ENCODE measurements at regions not wholly inside any gene's neighbourhood (a gene's known extent, or its start where the extent isn't known, plus 50 kb on each side); places are given as distances from the start of the nearest gene placed in this dataset.

- Histone ChIP-seq H3K27me3 (no peaks in the 10 kb centered on the region), H3K9me3 (ENCODE audit: low read depth) (no peaks in the 10 kb centered on the region), H3K4me1 (no peaks in the 10 kb centered on the region), H3K4me2 (no peak overlapping the region), H3K9ac (no peak overlapping the region), H3K27ac (no peak overlapping the region), H3K79me2 (ENCODE audit: low read depth) (no peaks in the 10 kb centered on the region), H2AFZ (replicated peaks) (no peak overlapping the region), H3K4me3 (no peak overlapping the region), H3F3A (ENCODE audit: low read depth) (no peaks in the 10 kb centered on the region), H3K36me3 (no peaks in the 10 kb centered on the region), H4K20me1 (ENCODE audit: low read depth) (no peaks in the 10 kb centered on the region)
- DNase-seq (ENCODE audit: low spot score) = no peak
- Mint-ChIP-seq H3K27me3 (ENCODE audit: insufficient read depth, low read depth) (peaks cover 2% of the 10 kb centered on the region), H3K9me3 (no peaks in the 10 kb centered on the region), H3K4me1 (no peaks in the 10 kb centered on the region), H3K27ac (no peak overlapping the region), H3K36me3 (no peaks in the 10 kb centered on the region), H3K4me3 (no peak overlapping the region)
- TF ChIP-seq EZH2 (IDR thresholded peaks at IDR 0.05) (no peak), EZH2phosphoT487 (IDR thresholded peaks at IDR 0.05) (no peak), CTCF (IDR thresholded peaks at IDR 0.05) (no peak)
These were observed 2062.9 kb downstream of the ARAP2 start for GRCh38 chr4:34181311-34181841.

- DNase-seq (ENCODE audit: low spot score) = no peak
- H3K9ac ChIP-seq = no peak overlapping the region
- no peaks in the 10 kb centered on the region for H3K36me3 ChIP-seq
- no peaks in the 10 kb centered on the region for H3K4me1 Mint-ChIP-seq
- no peaks in the 10 kb centered on the region for H3K9me3 ChIP-seq (ENCODE audit: low read depth)
- H3K36me3 Mint-ChIP-seq = no peaks in the 10 kb centered on the region
- H3K27me3 ChIP-seq = no peaks in the 10 kb centered on the region
- no peaks in the 10 kb centered on the region for H4K20me1 ChIP-seq (ENCODE audit: low read depth)
- H2AFZ ChIP-seq (replicated peaks) = no peak overlapping the region
- no peak overlapping the region for H3K27ac ChIP-seq
- H3K27me3 Mint-ChIP-seq (ENCODE audit: insufficient read depth, low read depth) = no peaks in the 10 kb centered on the region
- H3K27ac Mint-ChIP-seq = no peak overlapping the region
- TF ChIP-seq CTCF (IDR thresholded peaks at IDR 0.05) (no peak), EZH2phosphoT487 (IDR thresholded peaks at IDR 0.05) (no peak), EZH2 (IDR thresholded peaks at IDR 0.05) (no peak)
- H3K4me2 ChIP-seq = no peak overlapping the region
- no peak overlapping the region for H3K4me3 ChIP-seq
- no peaks in the 10 kb centered on the region for H3F3A ChIP-seq (ENCODE audit: low read depth)
- no peaks in the 10 kb centered on the region for H3K9me3 Mint-ChIP-seq
- no peaks in the 10 kb centered on the region for H3K4me1 ChIP-seq
- H3K4me3 Mint-ChIP-seq = no peak overlapping the region
- H3K79me2 ChIP-seq (ENCODE audit: low read depth) = no peaks in the 10 kb centered on the region
These were observed 2062.4 kb downstream of the ARAP2 start for GRCh38 chr4:34181891-34182290.

GRCh38 chr4:34182306-34182705 lies 2062.0 kb downstream of the ARAP2 start:
- no peaks in the 10 kb centered on the region for H3K36me3 ChIP-seq
- H2AFZ ChIP-seq (replicated peaks) = no peak overlapping the region
- no peak for TF ChIP-seq EZH2phosphoT487 (IDR thresholded peaks at IDR 0.05)
- TF ChIP-seq CTCF (IDR thresholded peaks at IDR 0.05) = no peak
- no peak for TF ChIP-seq EZH2 (IDR thresholded peaks at IDR 0.05)
- Mint-ChIP-seq H3K27me3 (ENCODE audit: insufficient read depth, low read depth) (no peaks in the 10 kb centered on the region), H3K4me1 (no peaks in the 10 kb centered on the region), H3K36me3 (no peaks in the 10 kb centered on the region), H3K9me3 (no peaks in the 10 kb centered on the region), H3K4me3 (no peak overlapping the region), H3K27ac (no peak overlapping the region)
- no peaks in the 10 kb centered on the region for H3F3A ChIP-seq (ENCODE audit: low read depth)
- DNase-seq (ENCODE audit: low spot score) = no peak
- H4K20me1 ChIP-seq (ENCODE audit: low read depth) = no peaks in the 10 kb centered on the region
- H3K4me2 ChIP-seq = no peak overlapping the region
- H3K27me3 ChIP-seq = no peaks in the 10 kb centered on the region
- H3K4me1 ChIP-seq = no peaks in the 10 kb centered on the region
- no peak overlapping the region for H3K4me3 ChIP-seq
- H3K79me2 ChIP-seq (ENCODE audit: low read depth) = no peaks in the 10 kb centered on the region
- H3K9me3 ChIP-seq (ENCODE audit: low read depth) = no peaks in the 10 kb centered on the region
- no peak overlapping the region for H3K27ac ChIP-seq
- no peak overlapping the region for H3K9ac ChIP-seq

Measured in neural progenitor cell (in vitro differentiated cells).